Activated CD4-positive, alpha-beta T cell treated with anti-CD3 and anti-CD28 coated beads for 48 hours (primary cell): ENCODE measurements at regions not wholly inside any gene's neighbourhood (a gene's known extent, or its start where the extent isn't known, plus 50 kb on each side); places are given as distances from the start of the nearest gene placed in this dataset.

ENCODE experiments used
- DNase-seq: peaks from one replicate; pipeline ENCODE4 v3.0.0-alpha.2; 2020

- no peak for DNase-seq
Observed at GRCh38 chr1:219010720-219011119, 163.0 kb upstream of the LYPLAL1 start.

- no peak for DNase-seq
Observed at GRCh38 chr1:219020386-219020785, 153.3 kb upstream of the LYPLAL1 start.

GRCh38 chr1:219020846-219021245 is 152.8 kb upstream of the LYPLAL1 start:
- DNase-seq, result no peak

GRCh38 chr1:219027146-219027673 is 146.5 kb upstream of the LYPLAL1 start:
- no peak for DNase-seq

GRCh38 chr1:219031809-219032208 is 141.9 kb upstream of the LYPLAL1 start:
- DNase-seq, result no peak

GRCh38 chr1:219038398-219038797 is 135.3 kb upstream of the LYPLAL1 start:
- no peak for DNase-seq

GRCh38 chr1:219039017-219039681 is 134.5 kb upstream of the LYPLAL1 start:
- no peak for DNase-seq

- DNase-seq, result no peak
Observed at GRCh38 chr1:219039682-219040154, 134.0 kb upstream of the LYPLAL1 start.

- DNase-seq, result no peak
Observed at GRCh38 chr1:219040291-219040690, 133.4 kb upstream of the LYPLAL1 start.

- no peak for DNase-seq
Observed at GRCh38 chr1:219041141-219041540, 132.5 kb upstream of the LYPLAL1 start.

GRCh38 chr1:219041818-219042217 is 131.9 kb upstream of the LYPLAL1 start:
- DNase-seq, result no peak

GRCh38 chr1:219042769-219043168 is 130.9 kb upstream of the LYPLAL1 start:
- no peak for DNase-seq

- no peak for DNase-seq
Observed at GRCh38 chr1:219045246-219045645, 128.4 kb upstream of the LYPLAL1 start.

- no peak for DNase-seq
Observed at GRCh38 chr1:219049501-219049900, 124.2 kb upstream of the LYPLAL1 start.

GRCh38 chr1:219050086-219050821 is 123.4 kb upstream of the LYPLAL1 start:
- DNase-seq, result no peak

- no peak for DNase-seq
Observed at GRCh38 chr1:219050822-219051125, 122.9 kb upstream of the LYPLAL1 start.

GRCh38 chr1:219051547-219051946 is 122.1 kb upstream of the LYPLAL1 start:
- no peak for DNase-seq

- DNase-seq, result no peak
Observed at GRCh38 chr1:219058891-219059820, 114.5 kb upstream of the LYPLAL1 start.

GRCh38 chr1:219060798-219061197 is 112.9 kb upstream of the LYPLAL1 start:
- DNase-seq, result no peak

GRCh38 chr1:219062161-219062560 is 111.5 kb upstream of the LYPLAL1 start:
- DNase-seq, result no peak

- DNase-seq, result no peak
Observed at GRCh38 chr1:219066098-219066497, 107.6 kb upstream of the LYPLAL1 start.

GRCh38 chr1:219066631-219067349 is 106.9 kb upstream of the LYPLAL1 start:
- DNase-seq, result no peak

GRCh38 chr1:219067350-219067712 is 106.3 kb upstream of the LYPLAL1 start:
- DNase-seq, result no peak
